Ectodermal cell (in vitro differentiated cells): ENCODE measurements at regions not wholly inside any gene's neighbourhood (a gene's known extent, or its start where the extent isn't known, plus 50 kb on each side); places are given as distances from the start of the nearest gene placed in this dataset.
"Not testable (repeated sequence)": the region's sequence is repeated elsewhere in the genome, so short reads cannot be mapped to it uniquely, and the experiment has no call there.

Source experiments
- H3K27ac ChIP-seq: 2 replicates; pipeline ENCODE4 v1.7.0; 2013; ENCODE audit warnings: mild to moderate bottlenecking, low read depth, low read length; ENCODE audit not compliant: insufficient read depth, poor library complexity, severe bottlenecking
- H3K27me3 ChIP-seq: 2 replicates; pipeline ENCODE4 v1.7.0; 2013; ENCODE audit warnings: mild to moderate bottlenecking, low read length; ENCODE audit not compliant: insufficient read depth, control insufficient read depth, poor library complexity, severe bottlenecking
- H3K36me3 ChIP-seq: one replicate; pipeline ENCODE4 v1.7.0; 2013; ENCODE audit warnings: low read length; ENCODE audit not compliant: control insufficient read depth, insufficient read depth
- H3K4me1 ChIP-seq: one replicate; pipeline ENCODE4 v1.7.0; 2013; ENCODE audit warnings: low read length; ENCODE audit not compliant: control insufficient read depth, insufficient read depth
- H3K4me3 ChIP-seq: 2 replicates; pipeline ENCODE4 v1.7.0; 2013; ENCODE audit warnings: low read depth, low read length, control low read depth; ENCODE audit not compliant: insufficient read depth
- H3K9me3 ChIP-seq: 2 replicates; pipeline ENCODE4 v1.7.0; 2013; ENCODE audit warnings: mild to moderate bottlenecking, low read length, moderate library complexity; ENCODE audit not compliant: control insufficient read depth
- WGBS, 2 experiments: methylation state at CpG; one replicate each; pipeline ENCODE4 v1.1.7; 2013; ENCODE audit warnings: missing lambda C conversion rate in 2 of 2; 5-methylcytosine and 5-hydroxymethylcytosine counted together

DNA sequence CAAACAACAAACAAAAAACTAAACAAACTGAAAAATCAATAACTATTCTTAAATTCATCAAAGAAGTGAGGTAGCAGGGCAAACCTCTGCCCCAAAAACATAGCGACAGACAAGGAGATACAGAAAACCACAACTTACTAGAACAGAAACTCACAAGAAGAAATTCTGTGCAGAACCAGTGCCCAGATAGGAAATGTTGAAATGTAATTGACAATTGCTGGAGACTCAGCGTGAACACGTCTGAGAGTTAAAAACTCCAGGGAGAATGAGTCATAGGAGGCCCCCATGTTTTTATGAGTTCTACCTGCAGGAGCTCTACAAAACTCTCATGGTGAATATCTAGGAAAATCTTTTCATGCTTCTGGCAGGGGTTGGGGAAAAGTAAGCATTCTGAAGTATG is 95.5 kb upstream of the SETMAR start:
- Histone ChIP-seq H3K27ac (no peak overlapping the region), H3K36me3 (no peaks in the 10 kb centered on the region), H3K4me3 (no peak overlapping the region), H3K27me3 (no peaks in the 10 kb centered on the region), H3K9me3 (no peaks in the 10 kb centered on the region), H3K4me1 (no peaks in the 10 kb centered on the region)
- 58% methylated on average over 3 of the region's 3 CpGs for WGBS, 2 experiments

DNA sequence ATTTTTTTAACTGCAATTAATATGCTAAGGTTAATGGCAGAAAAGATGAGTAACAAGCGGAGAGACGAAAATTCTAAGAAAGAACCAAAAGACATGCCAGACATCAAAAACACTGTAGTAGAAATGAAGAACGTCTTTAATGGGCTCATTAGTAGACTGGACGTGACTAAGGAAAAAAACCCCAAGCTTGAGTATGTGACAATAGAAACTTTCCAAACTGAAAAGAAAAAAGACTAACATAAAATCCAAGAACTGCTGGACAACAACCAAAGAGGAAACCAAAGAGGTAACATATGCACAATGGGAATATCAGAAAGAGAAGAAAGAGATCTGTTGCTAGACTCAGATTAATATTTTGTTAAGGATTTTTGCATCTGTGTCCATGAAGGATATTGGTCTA is 94.6 kb upstream of the SETMAR start:
- H3K4me3 ChIP-seq: no peak overlapping the region
- 90 to 94% methylated on average over 4 of the region's 4 CpGs for WGBS, 2 experiments
- no peaks in the 10 kb centered on the region for H3K36me3 ChIP-seq
- no peaks in the 10 kb centered on the region for H3K4me1 ChIP-seq
- H3K27me3 ChIP-seq: no peaks in the 10 kb centered on the region
- no peak overlapping the region for H3K27ac ChIP-seq
- no peaks in the 10 kb centered on the region for H3K9me3 ChIP-seq

DNA sequence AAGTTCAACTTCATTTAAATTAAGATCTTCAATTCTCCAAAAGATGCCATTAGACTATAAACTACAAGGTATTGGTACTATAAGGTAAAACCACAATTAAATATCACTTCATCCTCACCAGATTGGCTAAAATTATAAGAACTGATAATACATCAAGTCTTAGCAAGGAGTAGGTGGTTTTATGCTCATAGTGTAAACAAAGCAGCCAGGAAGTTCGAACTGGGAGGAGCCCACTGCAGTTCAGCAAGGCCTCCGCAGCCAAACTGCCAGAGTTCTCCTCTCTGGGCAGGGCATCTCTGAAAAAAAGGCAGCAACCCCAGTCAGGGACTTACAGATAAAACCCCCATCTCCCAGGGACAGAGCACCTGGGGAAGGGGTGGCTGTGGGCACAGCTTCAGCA is 91.6 kb upstream of the SETMAR start:
- H3K9me3 ChIP-seq: no peaks in the 10 kb centered on the region
- H3K27ac ChIP-seq: no peak overlapping the region
- H3K27me3 ChIP-seq: no peaks in the 10 kb centered on the region
- WGBS, 2 experiments: 83% methylated on average over 2 of the region's 2 CpGs
- no peaks in the 10 kb centered on the region for H3K4me1 ChIP-seq
- no peak overlapping the region for H3K4me3 ChIP-seq
- H3K36me3 ChIP-seq: no peaks in the 10 kb centered on the region

DNA sequence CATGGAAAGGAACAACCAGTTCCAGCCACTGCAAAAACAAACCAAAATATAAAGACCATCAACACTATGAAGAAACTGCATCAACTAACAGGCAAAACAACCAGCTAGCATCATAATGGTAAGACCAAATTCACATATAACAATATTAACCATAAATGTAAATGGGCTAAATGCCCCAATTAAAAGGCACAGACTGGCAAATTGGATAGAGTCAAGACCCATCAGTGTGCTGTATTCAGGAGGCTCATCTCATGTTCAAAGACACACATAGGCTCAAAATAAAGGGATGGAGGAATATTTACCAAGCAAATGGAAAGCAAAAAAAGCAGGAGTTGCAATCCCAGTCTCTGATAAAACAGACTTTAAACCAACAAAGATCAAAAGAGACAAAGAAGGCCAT is 89.7 kb upstream of the SETMAR start:
- not testable (repeated sequence) for H3K4me1 ChIP-seq, H3K4me3 ChIP-seq

DNA sequence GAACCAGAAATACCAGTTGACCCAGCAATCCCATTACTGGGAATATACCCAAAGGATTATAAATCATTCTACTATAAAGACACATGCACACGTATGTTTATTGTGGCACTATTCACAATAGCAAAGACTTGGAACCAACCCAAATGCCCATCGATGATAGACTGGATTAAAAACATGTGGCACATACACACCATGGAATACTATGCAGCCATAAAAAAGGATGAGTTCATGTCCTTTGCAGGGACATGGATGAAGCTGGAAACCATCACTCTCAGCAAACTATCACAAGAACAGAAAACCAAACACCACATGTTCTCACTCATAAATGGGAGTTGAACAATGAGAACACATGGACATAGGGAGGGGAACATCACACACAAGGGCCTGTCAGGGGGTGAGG is 86.2 kb upstream of the SETMAR start:
- 93 to 96% methylated on average over 2 of the region's 2 CpGs for WGBS, 2 experiments
- not testable (repeated sequence) for H3K9me3 ChIP-seq, H3K36me3 ChIP-seq, H3K4me3 ChIP-seq, H3K4me1 ChIP-seq, H3K27me3 ChIP-seq, H3K27ac ChIP-seq

More for the DNA sequence above, 89.7 kb upstream of the SETMAR start:
- H3K36me3 ChIP-seq, H3K27ac ChIP-seq, H3K27me3 ChIP-seq, H3K9me3 ChIP-seq: not testable (repeated sequence)

GRCh38 chr3:4218456-4219226 is 84.5 kb upstream of the SETMAR start:
- Histone ChIP-seq H3K4me3 (no peak overlapping the region), H3K27me3 (no peaks in the 10 kb centered on the region)
- 79 to 88% methylated on average over 10 of the region's 10 CpGs for WGBS, 2 experiments

DNA sequence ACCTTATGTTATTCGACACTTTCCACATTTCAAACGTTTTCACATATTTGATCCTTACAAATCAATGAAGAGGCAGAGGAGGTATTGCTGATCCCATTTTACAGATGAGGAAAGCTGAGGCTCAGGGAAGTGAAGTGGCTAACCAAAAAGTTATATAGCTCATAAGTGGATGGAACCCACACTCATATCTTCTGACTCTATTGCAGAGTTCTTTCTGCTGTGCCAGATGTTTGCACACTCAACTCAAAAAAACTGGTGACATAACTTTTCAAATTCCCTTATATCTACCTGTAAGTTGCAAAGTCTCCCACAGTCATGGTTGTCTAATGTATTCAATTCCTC is 84.0 kb upstream of the SETMAR start:
- Histone ChIP-seq H3K4me1 (no peaks in the 10 kb centered on the region), H3K27me3 (no peaks in the 10 kb centered on the region), H3K27ac (no peak overlapping the region), H3K9me3 (no peaks in the 10 kb centered on the region), H3K36me3 (no peaks in the 10 kb centered on the region), H3K4me3 (no peak overlapping the region)
- 33% methylated on average over 2 of the region's 2 CpGs; no CpG with 5 or more reads in 1 of the 2 experiments for WGBS, 2 experiments

More at GRCh38 chr3:4218456-4219226, 84.5 kb upstream of the SETMAR start:
- no peaks in the 10 kb centered on the region for H3K9me3 ChIP-seq
- peak overlapping the region; percentile 36 for H3K27ac ChIP-seq
- no peaks in the 10 kb centered on the region for H3K36me3 ChIP-seq
- no peaks in the 10 kb centered on the region for H3K4me1 ChIP-seq

DNA sequence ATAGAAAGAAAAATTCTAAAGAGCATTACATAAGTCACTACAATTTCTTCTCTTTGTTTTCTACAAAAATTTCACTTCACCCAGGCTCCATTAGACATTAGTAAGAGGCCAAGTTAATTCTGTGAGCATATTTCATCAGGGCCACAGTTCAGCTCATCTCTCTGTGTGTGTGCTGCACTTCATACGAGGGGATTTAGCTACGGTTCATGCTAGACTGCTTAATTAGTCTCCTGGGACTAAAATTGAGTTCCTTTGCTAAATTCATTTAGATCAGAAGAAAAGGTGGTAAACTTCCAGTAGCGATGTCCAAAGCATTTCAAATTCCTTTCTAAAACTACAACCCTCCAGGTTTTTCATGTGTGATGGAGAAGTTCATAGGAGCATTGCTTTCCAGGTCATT is 83.1 kb upstream of the SETMAR start:
- 89 to 91% methylated on average over 2 to 3 of the region's 3 CpGs for WGBS, 2 experiments
- no peaks in the 10 kb centered on the region for H3K9me3 ChIP-seq
- H3K4me3 ChIP-seq: no peak overlapping the region
- no peak overlapping the region for H3K27ac ChIP-seq
- no peaks in the 10 kb centered on the region for H3K4me1 ChIP-seq
- no peaks in the 10 kb centered on the region for H3K36me3 ChIP-seq
- no peaks in the 10 kb centered on the region for H3K27me3 ChIP-seq

- H3K4me3 ChIP-seq: no peak overlapping the region
- H3K4me1 ChIP-seq: no peaks in the 10 kb centered on the region
- no peaks in the 10 kb centered on the region for H3K9me3 ChIP-seq
- H3K27ac ChIP-seq: no peak overlapping the region
- no peaks in the 10 kb centered on the region for H3K27me3 ChIP-seq
- WGBS, 2 experiments: 81 to 83% methylated on average over 5 of the region's 5 CpGs
- no peaks in the 10 kb centered on the region for H3K36me3 ChIP-seq
Measured at GRCh38 chr3:4222574-4223175, 80.5 kb upstream of the SETMAR start.

- Histone ChIP-seq H3K9me3 (no peaks in the 10 kb centered on the region), H3K27me3 (no peaks in the 10 kb centered on the region), H3K4me1 (no peaks in the 10 kb centered on the region), H3K27ac (no peak overlapping the region), H3K36me3 (no peaks in the 10 kb centered on the region), H3K4me3 (no peak overlapping the region)
- WGBS, 2 experiments: 88 to 95% methylated on average over 2 of the region's 2 CpGs
Measured at GRCh38 chr3:4223777-4224176, 79.4 kb upstream of the SETMAR start.
